ENCODE measurements at regions not wholly inside any gene's neighbourhood (a gene's known extent, or its start where the extent isn't known, plus 50 kb on each side); places are given as distances from the start of the nearest gene placed in this dataset.

- TF ChIP-seq CTCF (IDR thresholded peaks at IDR 0.05 in 2 of 3, conservative IDR thresholded peaks at IDR 0.05 in 1 of 3; ENCODE audit: borderline replicate concordance in 1 of 3, insufficient read depth in 1 of 3, low read depth in 2 of 3, low read length in 2 of 3) (no peak), EZH2 (IDR thresholded peaks at IDR 0.05) (no peak), EZH2phosphoT487 (IDR thresholded peaks at IDR 0.05; ENCODE audit: borderline replicate concordance) (no peak), POLR2A (IDR thresholded peaks at IDR 0.05; ENCODE audit: borderline replicate concordance, extremely low read depth, insufficient read depth, insufficient read length) (no peak), POLR2AphosphoS5 (IDR thresholded peaks at IDR 0.05; ENCODE audit: low read depth, low read length) (no peak), SP1 (IDR thresholded peaks at IDR 0.05; ENCODE audit: low read depth) (no peak), ATF3 (IDR thresholded peaks at IDR 0.05) (no peak), CBX3 (IDR thresholded peaks at IDR 0.05; ENCODE audit: low read depth) (no peak)
Observed at GRCh38 chr11:29100967-29101366, 915.9 kb downstream of the KCNA4 start.
